GM12864 (cell line): ENCODE measurements at regions not wholly inside any gene's neighbourhood (a gene's known extent, or its start where the extent isn't known, plus 50 kb on each side); places are given as distances from the start of the nearest gene placed in this dataset.

Experiments used
- DNase-seq: peaks from one replicate; pipeline ENCODE4 v3.0.0-alpha.2; 2011; ENCODE audit warnings: low read depth
- H3K4me3 ChIP-seq: 2 replicates; pipeline ENCODE4 v1.5.1; 2011; ENCODE audit warnings: mild to moderate bottlenecking, low read depth, low read length, control low read depth
- CTCF ChIP-seq: IDR thresholded peaks from 2 replicates; pipeline ENCODE4 v1.5.1; 2011; ENCODE audit warnings: low read depth, mild to moderate bottlenecking, moderate library complexity, low read length, control low read depth, inconsistent platforms; ENCODE audit errors: missing control alignments

- TF ChIP-seq CTCF: no peak
- no peak overlapping the region for H3K4me3 ChIP-seq
- DNase-seq: no peak
These were observed 182.0 kb downstream of the CAND1 start for GRCh38 chr12:67451206-67451605.

GRCh38 chr12:67452119-67452805, 183.1 kb downstream of the CAND1 start:
- H3K4me3 ChIP-seq: no peak overlapping the region
- TF ChIP-seq CTCF: no peak
- DNase-seq: peak; percentile 94

- H3K4me3 ChIP-seq: no peak overlapping the region
- no peak for TF ChIP-seq CTCF
- no peak for DNase-seq
These were observed 184.0 kb downstream of the CAND1 start for GRCh38 chr12:67453191-67453590.

GRCh38 chr12:67455236-67455635, 186.1 kb downstream of the CAND1 start:
- H3K4me3 ChIP-seq: no peak overlapping the region
- no peak for DNase-seq
- TF ChIP-seq CTCF: no peak

- TF ChIP-seq CTCF: no peak
- no peak overlapping the region for H3K4me3 ChIP-seq
- no peak for DNase-seq
These were observed 187.3 kb downstream of the CAND1 start for GRCh38 chr12:67456431-67456901.

GRCh38 chr12:67457136-67457535, 188.0 kb downstream of the CAND1 start:
- no peak for DNase-seq
- no peak overlapping the region for H3K4me3 ChIP-seq
- no peak for TF ChIP-seq CTCF
